Tibial nerve (tissue), 4 donors: ENCODE measurements at regions not wholly inside any gene's neighbourhood (a gene's known extent, or its start where the extent isn't known, plus 50 kb on each side); places are given as distances from the start of the nearest gene placed in this dataset.

ENCODE experiments used
- DNase-seq, 2 donors: peaks; one replicate each; pipeline ENCODE4 v3.0.0-alpha.2; 2019; ENCODE audit warnings: low spot score in 2 of 2
- H3K27ac ChIP-seq, 4 donors: fragments of 200-600 bp; sonication (generic) in 3 of 4; one replicate each; pipeline ENCODE4 v1.5.1; 2017 to 2019; ENCODE audit warnings: mild to moderate bottlenecking in 1 of 4
- H3K27me3 ChIP-seq, 2 donors: fragments of 200-600 bp; sonication (generic) in 1 of 2; one replicate each; pipeline versions ENCODE4 v1.5.1 to v1.6.0; 2017 to 2019
- H3K36me3 ChIP-seq, 3 donors: fragments of 200-600 bp; sonication (generic); one replicate each; pipeline ENCODE4 v1.5.1; 2018 to 2019
- H3K4me1 ChIP-seq, 4 donors: fragments of 200-600 bp; sonication (generic) in 3 of 4; one replicate each; pipeline ENCODE4 v1.5.1; 2017 to 2019
- H3K4me3 ChIP-seq, 4 donors: fragments of 200-600 bp; sonication (generic) in 3 of 4; one replicate each; pipeline ENCODE4 v1.5.1; 2017 to 2019; ENCODE audit warnings: mild to moderate bottlenecking in 1 of 4, moderate library complexity in 1 of 4
- H3K9me3 ChIP-seq, 4 donors: fragments of 200-600 bp; sonication (generic) in 3 of 4; one replicate each; pipeline ENCODE4 v1.5.1; 2017 to 2019
- EP300 ChIP-seq, 2 donors: sonication (generic); formaldehyde crosslinking; IDR thresholded peaks; one replicate each; pipeline ENCODE4 v1.6.1; 2017; ENCODE audit warnings: antibody characterized with exemption in 2 of 2, mild to moderate bottlenecking in 1 of 2
- POLR2A ChIP-seq, 2 donors: fragments of 450-650 bp; IDR thresholded peaks; one replicate each; pipeline ENCODE4 v1.6.1; 2017; ENCODE audit warnings: antibody characterized with exemption in 2 of 2, mild to moderate bottlenecking in 2 of 2, moderate library complexity in 2 of 2
- WGBS, 2 donors: methylation state at CpG; one replicate each; pipeline ENCODE4 v1.1.5; 2018; 5-methylcytosine and 5-hydroxymethylcytosine counted together
- TF ChIP-seq, protein P1 (sequence below), 5 experiments: fragments of 200-600 bp in 3 of 5; fragments of 450-650 bp in 2 of 5; sonication (generic) in 3 of 5; IDR thresholded peaks; one replicate each; pipeline ENCODE4 v1.5.1; 2016 to 2019; ENCODE audit warnings: antibody characterized with exemption in 5 of 5, mild to moderate bottlenecking in 3 of 5, moderate library complexity in 2 of 5

DNA sequence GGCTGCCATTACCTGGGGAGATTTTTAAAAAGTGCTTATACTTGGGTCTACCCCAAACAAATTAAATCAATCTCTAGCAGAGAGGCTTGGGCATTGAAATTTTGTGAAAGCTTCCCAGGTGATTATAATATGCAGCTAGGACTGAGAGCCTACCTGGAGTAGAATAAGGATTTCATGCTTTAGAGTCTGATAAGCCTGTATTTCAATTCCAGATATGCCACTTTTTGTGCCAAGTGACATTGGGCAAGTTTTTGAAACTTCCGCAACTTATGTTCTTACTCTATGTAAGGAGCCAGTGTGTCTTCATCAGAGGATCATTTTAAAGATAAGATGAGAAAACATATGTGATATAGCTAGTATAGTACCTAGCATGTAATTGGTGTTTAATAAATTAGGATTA lies 159.8 kb upstream of the LRIG3 start:
- WGBS, 2 donors: 97 to 100% methylated on average over 1 of the region's 1 CpG
- no peaks in the 10 kb centered on the region for H3K27me3 ChIP-seq
- H3K4me1 ChIP-seq: peaks cover 0 to 34% (median 2%) of the 10 kb centered on the region in 4 donors

DNA sequence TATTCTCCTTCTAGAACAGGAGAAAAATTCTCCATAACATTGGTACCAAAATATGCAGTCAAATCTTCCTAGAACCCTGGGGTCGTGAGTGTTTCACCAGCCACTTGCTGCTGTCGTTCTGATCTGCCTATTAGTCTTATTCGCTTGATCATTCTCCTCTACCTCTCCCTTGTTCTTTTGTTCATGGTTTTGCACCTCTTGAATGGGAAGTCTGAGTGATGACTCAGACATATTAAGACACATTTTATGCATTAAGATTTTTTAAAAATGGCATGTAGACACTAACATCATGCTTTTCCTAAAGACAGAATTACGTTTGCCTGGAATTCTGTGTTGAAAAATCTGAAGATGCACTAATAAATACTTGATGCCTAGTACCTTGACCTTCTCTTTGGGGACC lies 159.2 kb upstream of the LRIG3 start:
- H3K4me1 ChIP-seq: peaks cover 0 to 28% (median 2%) of the 10 kb centered on the region in 4 donors
- peak overlapping the region in 1 of 4 donors; percentile 57 for H3K27ac ChIP-seq
- no peak overlapping the region for H3K4me3 ChIP-seq
- DNase-seq: no peak
- TF ChIP-seq POLR2A (IDR thresholded peaks at IDR 0.05): no peak
- TF ChIP-seq, protein P1, sequence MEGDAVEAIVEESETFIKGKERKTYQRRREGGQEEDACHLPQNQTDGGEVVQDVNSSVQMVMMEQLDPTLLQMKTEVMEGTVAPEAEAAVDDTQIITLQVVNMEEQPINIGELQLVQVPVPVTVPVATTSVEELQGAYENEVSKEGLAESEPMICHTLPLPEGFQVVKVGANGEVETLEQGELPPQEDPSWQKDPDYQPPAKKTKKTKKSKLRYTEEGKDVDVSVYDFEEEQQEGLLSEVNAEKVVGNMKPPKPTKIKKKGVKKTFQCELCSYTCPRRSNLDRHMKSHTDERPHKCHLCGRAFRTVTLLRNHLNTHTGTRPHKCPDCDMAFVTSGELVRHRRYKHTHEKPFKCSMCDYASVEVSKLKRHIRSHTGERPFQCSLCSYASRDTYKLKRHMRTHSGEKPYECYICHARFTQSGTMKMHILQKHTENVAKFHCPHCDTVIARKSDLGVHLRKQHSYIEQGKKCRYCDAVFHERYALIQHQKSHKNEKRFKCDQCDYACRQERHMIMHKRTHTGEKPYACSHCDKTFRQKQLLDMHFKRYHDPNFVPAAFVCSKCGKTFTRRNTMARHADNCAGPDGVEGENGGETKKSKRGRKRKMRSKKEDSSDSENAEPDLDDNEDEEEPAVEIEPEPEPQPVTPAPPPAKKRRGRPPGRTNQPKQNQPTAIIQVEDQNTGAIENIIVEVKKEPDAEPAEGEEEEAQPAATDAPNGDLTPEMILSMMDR (IDR thresholded peaks at IDR 0.05): no peak
- H3K27me3 ChIP-seq: no peaks in the 10 kb centered on the region
- H3K9me3 ChIP-seq: no peaks in the 10 kb centered on the region
- H3K36me3 ChIP-seq: no peaks in the 10 kb centered on the region
- WGBS, 2 donors: 67 to 69% methylated on average over 4 of the region's 4 CpGs

More for the DNA sequence above, 159.8 kb upstream of the LRIG3 start:
- Histone ChIP-seq H3K27ac (no peak overlapping the region), H3K36me3 (no peaks in the 10 kb centered on the region), H3K9me3 (no peaks in the 10 kb centered on the region), H3K4me3 (no peak overlapping the region)
- TF ChIP-seq, protein P1 (IDR thresholded peaks at IDR 0.05): no peak
- no peak for TF ChIP-seq EP300 (IDR thresholded peaks at IDR 0.05)
- TF ChIP-seq POLR2A (IDR thresholded peaks at IDR 0.05): no peak
- DNase-seq: no peak

DNA sequence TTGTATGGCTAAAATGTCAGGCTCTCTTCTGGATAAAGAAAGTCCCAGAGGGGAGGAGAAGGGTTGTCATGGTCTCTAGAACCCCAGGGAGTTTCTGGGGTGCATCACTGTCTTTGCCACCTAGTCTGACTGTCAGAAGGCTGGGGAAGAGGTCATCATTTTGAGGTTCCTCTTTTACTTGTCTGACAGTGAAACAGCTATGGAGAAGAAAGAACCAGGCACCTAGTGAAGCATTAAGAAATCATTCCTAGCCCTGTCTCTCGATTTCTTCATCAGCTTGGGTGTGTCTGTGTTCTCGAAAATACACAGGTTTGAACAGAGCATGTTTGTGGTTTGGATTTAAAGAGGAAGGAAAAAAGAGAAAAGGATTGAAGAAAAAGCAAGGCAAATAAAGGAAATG lies 158.7 kb upstream of the LRIG3 start:
- 44 to 47% methylated on average over 2 of the region's 2 CpGs for WGBS, 2 donors
- Histone ChIP-seq H3K27me3 (no peaks in the 10 kb centered on the region), H3K9me3 (no peaks in the 10 kb centered on the region), H3K27ac (peak overlapping the region in 1 of 4 donors; percentile 57), H3K4me1 (peaks cover 0 to 23% (median 2%) of the 10 kb centered on the region in 4 donors), H3K4me3 (no peak overlapping the region), H3K36me3 (no peaks in the 10 kb centered on the region)
- peak in 1 of 2 donors; percentile 41 for TF ChIP-seq EP300 (IDR thresholded peaks at IDR 0.05)
- TF ChIP-seq POLR2A (IDR thresholded peaks at IDR 0.05): no peak
- no peak for DNase-seq

DNA sequence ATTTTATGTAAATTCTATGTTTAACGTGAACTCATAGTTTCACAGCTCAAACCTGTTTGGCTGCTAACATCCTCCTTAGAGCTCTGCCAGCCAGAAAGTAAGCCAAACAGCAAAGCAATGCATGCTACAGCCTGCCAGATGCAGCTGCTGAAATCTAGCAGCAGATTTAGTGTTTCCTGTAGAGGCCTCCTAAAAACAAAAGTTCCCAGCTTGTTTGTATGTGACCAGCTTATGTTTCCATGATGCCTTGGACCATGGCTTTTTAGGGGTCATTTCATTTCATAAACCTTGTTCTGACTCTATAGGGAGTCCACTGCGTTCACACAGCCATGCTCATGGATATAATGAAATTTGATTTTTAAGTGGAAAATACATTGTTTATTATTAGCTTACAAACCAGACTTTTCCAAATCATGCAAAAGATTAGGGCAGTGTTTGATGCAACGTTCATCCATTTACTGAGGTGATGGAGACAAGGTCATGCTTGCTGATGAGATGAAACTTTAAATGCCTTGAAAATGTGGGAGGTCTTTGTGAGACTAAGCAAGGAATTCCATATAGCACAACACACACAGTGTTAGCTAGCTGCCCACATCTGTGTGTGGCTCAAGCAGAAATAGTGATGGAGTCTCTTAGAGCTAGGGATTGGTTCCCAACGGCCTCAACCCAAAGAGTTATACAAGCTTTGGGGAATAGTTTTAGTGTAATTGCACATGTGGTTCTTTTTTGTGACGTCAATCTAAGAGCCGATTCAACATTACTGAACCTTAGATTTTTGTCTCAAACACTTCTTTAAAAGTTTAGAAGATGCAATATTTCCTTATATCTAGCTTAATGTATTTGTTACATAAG lies 157.5 kb upstream of the LRIG3 start:
- H3K27me3 ChIP-seq: no peaks in the 10 kb centered on the region
- H3K4me1 ChIP-seq: peaks cover 0 to 20% (median 2%) of the 10 kb centered on the region in 4 donors
- H3K27ac ChIP-seq: peak overlapping the region in 1 of 4 donors; percentile 3
- no peaks in the 10 kb centered on the region for H3K9me3 ChIP-seq
- no peak for DNase-seq
- H3K36me3 ChIP-seq: no peaks in the 10 kb centered on the region
- H3K4me3 ChIP-seq: no peak overlapping the region
- 27 to 33% methylated on average over 6 of the region's 6 CpGs for WGBS, 2 donors
- TF ChIP-seq EP300 (IDR thresholded peaks at IDR 0.05) (no peak), POLR2A (IDR thresholded peaks at IDR 0.05) (no peak)
- TF ChIP-seq, protein P1 (IDR thresholded peaks at IDR 0.05): no peak

DNA sequence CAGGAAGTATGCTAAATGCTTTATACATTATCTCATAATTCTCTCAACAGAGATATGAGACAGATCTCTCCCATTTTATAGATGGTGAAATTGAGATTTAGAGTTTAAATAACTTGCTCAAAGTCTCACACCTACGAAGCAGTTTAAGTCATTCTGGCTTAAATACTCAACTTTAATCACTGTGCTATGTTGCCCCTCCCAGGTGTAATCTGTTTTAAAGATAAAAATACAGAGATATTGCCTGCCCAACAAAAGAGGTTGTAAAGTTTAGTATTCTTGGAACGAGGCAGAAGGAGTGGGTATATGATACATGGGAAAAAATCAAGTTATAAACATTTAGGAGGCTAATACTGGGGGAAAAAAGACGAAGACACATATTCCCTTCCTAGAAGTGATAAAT lies 156.8 kb upstream of the LRIG3 start:
- Histone ChIP-seq H3K4me3 (no peak overlapping the region), H3K27me3 (no peaks in the 10 kb centered on the region), H3K27ac (peak overlapping the region in 1 of 4 donors; percentile 3), H3K36me3 (no peaks in the 10 kb centered on the region), H3K4me1 (peaks cover 0 to 20% (median 2%) of the 10 kb centered on the region in 4 donors), H3K9me3 (no peaks in the 10 kb centered on the region)
- 62 to 67% methylated on average over 3 of the region's 3 CpGs for WGBS, 2 donors
- no peak for DNase-seq
- no peak for TF ChIP-seq EP300 (IDR thresholded peaks at IDR 0.05)
- TF ChIP-seq, protein P1 (IDR thresholded peaks at IDR 0.05): no peak
